Activated T-cell treated with anti-CD3 and anti-CD28 coated beads, Interleukin-2, amount 50 U/mL, for 24 hours (primary cell): ENCODE measurements at regions not wholly inside any gene's neighbourhood (a gene's known extent, or its start where the extent isn't known, plus 50 kb on each side); places are given as distances from the start of the nearest gene placed in this dataset.

Experiments
- DNase-seq: peaks from one replicate; pipeline ENCODE4 v3.0.0-alpha.2; 2020
- H3K27ac Mint-ChIP-seq: 2 replicates; pipeline ENCODE4 v1.8.0; 2020; ENCODE audit warnings: mild to moderate bottlenecking, mixed read lengths
- H3K27me3 Mint-ChIP-seq: 2 replicates; pipeline ENCODE4 v1.8.0; 2020; ENCODE audit warnings: mixed read lengths
- H3K36me3 Mint-ChIP-seq: 2 replicates; pipeline ENCODE4 v1.8.0; 2020; ENCODE audit warnings: low read depth, mixed read lengths
- H3K4me1 Mint-ChIP-seq: 2 replicates; pipeline ENCODE4 v1.8.0; 2020; ENCODE audit warnings: low read depth, mixed read lengths
- H3K4me3 Mint-ChIP-seq: 2 replicates; pipeline ENCODE4 v1.8.0; 2020; ENCODE audit warnings: mild to moderate bottlenecking, moderate library complexity, mixed read lengths
- H3K9me3 Mint-ChIP-seq: 2 replicates; pipeline ENCODE4 v1.8.0; 2020; ENCODE audit warnings: mixed read lengths

- DNase-seq, result no peak
- H3K4me3 Mint-ChIP-seq, result no peak overlapping the region
- peaks cover 4% of the 10 kb centered on the region for H3K9me3 Mint-ChIP-seq
- no peaks in the 10 kb centered on the region for H3K36me3 Mint-ChIP-seq
- H3K27me3 Mint-ChIP-seq, result peaks cover 4% of the 10 kb centered on the region
- H3K27ac Mint-ChIP-seq, result no peak overlapping the region
- no peaks in the 10 kb centered on the region for H3K4me1 Mint-ChIP-seq
Observed at GRCh38 chr1:98500324-98500723, 161.2 kb upstream of the SNX7 start.

DNA sequence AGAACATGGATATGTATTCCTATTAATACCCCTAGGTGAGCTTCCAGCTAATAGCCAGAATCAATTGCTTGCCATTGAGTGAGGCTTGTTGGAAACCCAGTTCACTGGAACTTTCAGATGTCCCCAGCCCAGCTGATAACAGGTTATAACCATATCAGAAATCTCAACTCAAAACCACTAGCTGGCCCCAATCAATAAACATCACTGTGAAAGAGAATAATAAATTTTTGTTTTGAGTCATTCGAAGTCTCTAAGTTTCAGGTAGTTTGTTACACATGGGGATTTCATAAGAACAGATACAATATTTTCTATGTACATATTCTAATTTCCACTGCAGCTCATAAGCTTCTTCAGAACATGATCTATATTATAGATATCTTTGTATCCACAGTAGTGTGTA is 162.9 kb upstream of the SNX7 start:
- Mint-ChIP-seq H3K9me3 (peaks cover 4% of the 10 kb centered on the region), H3K4me1 (no peaks in the 10 kb centered on the region), H3K27ac (no peak overlapping the region), H3K27me3 (peaks cover 4% of the 10 kb centered on the region), H3K4me3 (no peak overlapping the region), H3K36me3 (no peaks in the 10 kb centered on the region)
- DNase-seq, result no peak

DNA sequence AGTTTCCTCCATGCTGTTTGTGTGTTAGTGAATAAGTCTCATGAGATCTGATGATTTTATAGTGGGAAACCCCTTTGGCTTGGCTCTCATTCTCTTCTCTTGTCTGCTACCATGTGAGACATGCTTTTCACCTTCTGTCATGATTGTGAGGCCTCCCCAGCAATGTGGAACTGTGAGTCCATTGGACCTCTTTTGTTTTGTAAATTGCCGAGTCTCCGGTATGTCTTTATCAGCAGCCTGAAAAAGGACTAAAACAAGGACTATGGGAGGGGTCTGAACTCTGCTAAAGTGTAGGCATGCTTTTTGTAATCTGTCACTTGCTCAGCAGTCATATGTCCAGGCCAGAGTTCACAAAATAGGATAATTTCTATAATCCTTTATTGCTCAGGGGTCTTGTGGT is 164.0 kb upstream of the SNX7 start:
- no peaks in the 10 kb centered on the region for H3K4me1 Mint-ChIP-seq
- peaks cover 4% of the 10 kb centered on the region for H3K9me3 Mint-ChIP-seq
- H3K36me3 Mint-ChIP-seq, result no peaks in the 10 kb centered on the region
- peaks cover 4% of the 10 kb centered on the region for H3K27me3 Mint-ChIP-seq
- H3K27ac Mint-ChIP-seq, result no peak overlapping the region
- DNase-seq, result no peak
- H3K4me3 Mint-ChIP-seq, result no peak overlapping the region

- no peak for DNase-seq
- Mint-ChIP-seq H3K4me3 (no peak overlapping the region), H3K27me3 (peaks cover 4% of the 10 kb centered on the region), H3K27ac (no peak overlapping the region), H3K4me1 (no peaks in the 10 kb centered on the region), H3K9me3 (peaks cover 4% of the 10 kb centered on the region), H3K36me3 (no peaks in the 10 kb centered on the region)
Observed at GRCh38 chr1:98496256-98496995, 165.1 kb upstream of the SNX7 start.

GRCh38 chr1:98493469-98493868 is 168.1 kb upstream of the SNX7 start:
- Mint-ChIP-seq H3K9me3 (peaks cover 2% of the 10 kb centered on the region), H3K4me1 (no peaks in the 10 kb centered on the region), H3K27me3 (peaks cover 5% of the 10 kb centered on the region), H3K27ac (no peak overlapping the region), H3K4me3 (no peak overlapping the region), H3K36me3 (no peaks in the 10 kb centered on the region)
- DNase-seq, result no peak

DNA sequence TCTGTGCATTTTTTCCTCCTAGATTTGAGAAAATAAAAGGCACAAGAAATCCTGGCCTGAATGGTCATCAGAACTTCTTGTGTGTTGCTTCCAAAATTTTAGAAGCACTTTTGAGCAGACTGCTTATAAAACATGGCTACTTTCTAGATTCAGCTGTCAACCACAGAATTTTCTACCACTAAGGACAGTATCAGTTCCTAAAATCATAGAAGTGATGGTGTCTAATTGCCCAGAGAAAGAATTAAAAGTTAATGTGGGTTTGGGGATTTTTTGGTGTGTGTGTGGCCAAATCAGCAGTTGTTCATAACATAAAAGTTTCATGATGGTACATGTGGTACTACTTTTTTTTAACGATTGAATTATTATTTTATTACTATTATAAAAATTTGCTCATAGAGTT is 171.4 kb upstream of the SNX7 start:
- DNase-seq, result no peak
- peaks cover 5% of the 10 kb centered on the region for H3K27me3 Mint-ChIP-seq
- no peak overlapping the region for H3K4me3 Mint-ChIP-seq
- no peaks in the 10 kb centered on the region for H3K4me1 Mint-ChIP-seq
- H3K27ac Mint-ChIP-seq, result no peak overlapping the region
- H3K9me3 Mint-ChIP-seq, result no peaks in the 10 kb centered on the region
- no peaks in the 10 kb centered on the region for H3K36me3 Mint-ChIP-seq

GRCh38 chr1:98487620-98488019 is 173.9 kb upstream of the SNX7 start:
- no peaks in the 10 kb centered on the region for H3K36me3 Mint-ChIP-seq
- H3K4me1 Mint-ChIP-seq, result no peaks in the 10 kb centered on the region
- H3K9me3 Mint-ChIP-seq, result no peaks in the 10 kb centered on the region
- H3K4me3 Mint-ChIP-seq, result no peak overlapping the region
- no peak for DNase-seq
- no peak overlapping the region for H3K27ac Mint-ChIP-seq
- H3K27me3 Mint-ChIP-seq, result peaks cover 5% of the 10 kb centered on the region

- Mint-ChIP-seq H3K9me3 (no peaks in the 10 kb centered on the region), H3K4me3 (no peak overlapping the region), H3K4me1 (no peaks in the 10 kb centered on the region), H3K36me3 (no peaks in the 10 kb centered on the region), H3K27ac (no peak overlapping the region), H3K27me3 (no peaks in the 10 kb centered on the region)
- DNase-seq, result no peak
Observed at GRCh38 chr1:98482611-98483010, 178.9 kb upstream of the SNX7 start.

GRCh38 chr1:98480271-98480670 is 181.2 kb upstream of the SNX7 start:
- no peaks in the 10 kb centered on the region for H3K9me3 Mint-ChIP-seq
- H3K36me3 Mint-ChIP-seq, result no peaks in the 10 kb centered on the region
- H3K4me1 Mint-ChIP-seq, result no peaks in the 10 kb centered on the region
- DNase-seq, result no peak
- no peaks in the 10 kb centered on the region for H3K27me3 Mint-ChIP-seq
- no peak overlapping the region for H3K4me3 Mint-ChIP-seq
- H3K27ac Mint-ChIP-seq, result no peak overlapping the region

DNA sequence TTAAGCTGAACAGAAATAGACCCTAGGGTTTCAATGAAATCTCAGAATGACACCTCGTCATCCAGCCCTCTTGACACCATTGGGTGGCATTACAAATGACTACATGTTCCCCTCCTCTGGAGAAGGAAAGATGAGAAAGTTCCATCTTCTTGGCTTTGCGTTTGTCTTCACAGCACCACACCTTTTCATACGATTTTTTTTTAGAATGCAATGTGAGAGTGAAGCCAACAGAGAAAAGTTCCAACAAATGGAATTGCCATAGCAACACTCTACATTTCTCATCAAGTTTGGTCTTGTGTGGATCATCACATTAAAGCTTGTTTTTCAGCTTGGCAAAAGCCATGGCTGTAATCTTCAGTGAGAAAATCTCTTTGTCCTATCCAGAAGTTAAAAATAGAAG is 183.4 kb upstream of the SNX7 start:
- no peaks in the 10 kb centered on the region for H3K9me3 Mint-ChIP-seq
- H3K4me3 Mint-ChIP-seq, result no peak overlapping the region
- no peaks in the 10 kb centered on the region for H3K36me3 Mint-ChIP-seq
- H3K27ac Mint-ChIP-seq, result no peak overlapping the region
- DNase-seq, result no peak
- H3K4me1 Mint-ChIP-seq, result no peaks in the 10 kb centered on the region
- H3K27me3 Mint-ChIP-seq, result no peaks in the 10 kb centered on the region

GRCh38 chr1:98472878-98473277 is 188.6 kb upstream of the SNX7 start:
- H3K27ac Mint-ChIP-seq, result no peak overlapping the region
- no peaks in the 10 kb centered on the region for H3K9me3 Mint-ChIP-seq
- H3K4me1 Mint-ChIP-seq, result no peaks in the 10 kb centered on the region
- no peak for DNase-seq
- H3K27me3 Mint-ChIP-seq, result no peaks in the 10 kb centered on the region
- H3K4me3 Mint-ChIP-seq, result no peak overlapping the region
- H3K36me3 Mint-ChIP-seq, result no peaks in the 10 kb centered on the region

GRCh38 chr1:98471633-98472032 is 189.9 kb upstream of the SNX7 start:
- Mint-ChIP-seq H3K36me3 (no peaks in the 10 kb centered on the region), H3K27ac (no peak overlapping the region), H3K9me3 (no peaks in the 10 kb centered on the region), H3K27me3 (no peaks in the 10 kb centered on the region), H3K4me3 (no peak overlapping the region), H3K4me1 (no peaks in the 10 kb centered on the region)
- no peak for DNase-seq

DNA sequence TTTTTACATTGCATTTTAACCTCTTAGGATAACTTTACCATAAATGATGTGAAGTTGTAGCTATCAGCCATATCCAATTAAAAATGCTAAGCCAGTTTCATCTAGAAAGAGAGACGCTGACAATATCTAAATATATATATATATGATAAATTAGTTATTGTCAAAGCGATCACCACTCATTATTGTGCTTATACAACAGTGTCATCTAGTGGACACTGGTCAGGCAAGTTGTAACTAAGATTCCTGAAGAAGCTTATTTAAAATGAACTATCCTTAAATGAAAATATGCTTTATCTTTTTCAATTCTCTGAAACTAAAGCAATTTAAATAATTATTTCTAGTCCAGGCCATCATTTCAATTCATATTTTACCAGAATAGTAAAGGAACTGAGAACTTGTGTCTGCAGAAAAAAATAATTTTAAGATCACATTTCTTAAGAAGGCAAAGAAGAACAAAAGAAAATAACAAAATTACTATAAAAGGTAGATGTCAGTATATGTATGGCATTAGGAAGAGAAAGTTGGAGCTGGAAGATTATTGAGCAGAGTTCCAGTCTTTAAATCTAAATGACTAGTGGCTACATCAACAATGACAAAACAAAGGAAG is 193.3 kb upstream of the SNX7 start:
- Mint-ChIP-seq H3K36me3 (no peaks in the 10 kb centered on the region), H3K27me3 (no peaks in the 10 kb centered on the region), H3K4me3 (no peak overlapping the region), H3K27ac (no peak overlapping the region), H3K9me3 (no peaks in the 10 kb centered on the region), H3K4me1 (no peaks in the 10 kb centered on the region)
- no peak for DNase-seq

GRCh38 chr1:98467586-98467985 is 193.9 kb upstream of the SNX7 start:
- Mint-ChIP-seq H3K36me3 (no peaks in the 10 kb centered on the region), H3K4me3 (no peak overlapping the region), H3K27me3 (no peaks in the 10 kb centered on the region), H3K9me3 (no peaks in the 10 kb centered on the region), H3K27ac (no peak overlapping the region), H3K4me1 (no peaks in the 10 kb centered on the region)
- DNase-seq, result no peak

DNA sequence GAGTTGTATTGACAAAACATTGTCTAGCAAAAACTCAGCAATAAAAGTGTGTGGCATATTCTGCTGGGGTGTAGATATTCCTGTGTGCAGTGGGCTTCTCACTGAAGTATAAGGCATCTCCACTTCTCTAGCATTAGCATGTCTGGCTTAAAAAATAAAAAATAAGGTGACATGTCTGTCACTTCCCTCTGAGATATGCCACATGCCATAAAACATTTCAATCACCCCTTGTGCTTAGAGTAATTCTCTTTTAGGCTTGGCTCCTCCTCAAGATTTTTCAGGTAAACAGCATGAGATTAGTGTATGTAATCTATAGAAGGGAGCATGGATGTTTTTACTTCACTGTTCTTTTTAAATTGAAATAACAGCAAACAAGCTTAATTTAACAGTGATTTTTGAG is 194.4 kb upstream of the SNX7 start:
- Mint-ChIP-seq H3K27me3 (no peaks in the 10 kb centered on the region), H3K4me3 (no peak overlapping the region), H3K9me3 (no peaks in the 10 kb centered on the region), H3K4me1 (no peaks in the 10 kb centered on the region), H3K27ac (no peak overlapping the region), H3K36me3 (no peaks in the 10 kb centered on the region)
- no peak for DNase-seq
